HL-60 (cell line): ENCODE measurements at regions not wholly inside any gene's neighbourhood (a gene's known extent, or its start where the extent isn't known, plus 50 kb on each side); places are given as distances from the start of the nearest gene placed in this dataset.

Experiments
- DNase-seq, 2 experiments: peaks; one replicate each; pipeline ENCODE4 v3.0.0-alpha.2; 2010 to 2020; ENCODE audit warnings: low read depth in 1 of 2, low spot score in 1 of 2
- H3K27ac ChIP-seq: fragments of 250-450 bp; sonication (Bioruptor Pico); replicated peaks from 2 replicates; pipeline ENCODE4 v1.5.1; 2020; ENCODE audit warnings: mild to moderate bottlenecking, moderate library complexity
- H3K27me3 ChIP-seq: fragments of 250-450 bp; sonication (Bioruptor Pico); 2 replicates; pipeline ENCODE4 v1.5.1; 2021; ENCODE audit warnings: mild to moderate bottlenecking, moderate library complexity; ENCODE audit not compliant: insufficient read depth, poor library complexity, severe bottlenecking
- H3K4me3 ChIP-seq: replicated peaks from 2 replicates; pipeline ENCODE4 v1.5.1; 2011; ENCODE audit warnings: mild to moderate bottlenecking, control low read depth, low read length; ENCODE audit not compliant: insufficient read depth
- CTCF ChIP-seq: IDR thresholded peaks from one replicate; pipeline ENCODE4 v1.5.1; 2011; ENCODE audit warnings: low read length, control low read depth, inconsistent platforms; ENCODE audit not compliant: insufficient read depth
- GABPA ChIP-seq: IDR thresholded peaks from 2 replicates; pipeline ENCODE4 v1.6.1; 2012; ENCODE audit warnings: low read depth
- POLR2AphosphoS5 ChIP-seq: IDR thresholded peaks from 2 replicates; pipeline ENCODE4 v1.6.1; 2012; ENCODE audit warnings: low read depth
- SPI1 ChIP-seq: IDR thresholded peaks from 2 replicates; pipeline ENCODE4 v1.6.1; 2012; ENCODE audit warnings: low read depth, mild to moderate bottlenecking, borderline replicate concordance
- TF ChIP-seq, protein P1 (sequence below): IDR thresholded peaks from 2 replicates; pipeline ENCODE4 v1.6.1; 2012; ENCODE audit warnings: low read depth; ENCODE audit not compliant: insufficient replicate concordance

DNA sequence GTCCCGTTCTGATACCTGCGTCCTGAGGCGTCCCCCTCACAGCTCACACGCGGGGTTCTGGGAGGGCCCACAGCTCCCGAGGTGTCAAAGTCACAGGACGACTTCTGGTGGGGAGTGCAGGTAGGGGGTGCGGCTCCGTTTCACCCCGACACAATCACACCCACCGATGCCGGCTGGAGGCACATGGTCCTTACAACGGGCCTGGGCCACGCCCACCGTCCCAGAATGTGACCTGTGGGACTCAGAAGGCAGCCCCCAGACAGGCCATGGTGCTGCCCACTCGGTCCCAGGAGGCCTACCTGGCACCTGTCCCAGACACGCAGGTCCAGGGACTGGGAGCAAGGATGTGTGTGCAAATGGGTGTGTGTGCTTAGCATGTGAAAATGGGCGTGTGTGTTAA, 86.0 kb downstream of the UNCX start:
- Histone ChIP-seq H3K27me3 (peaks cover 5% of the 10 kb centered on the region), H3K4me3 (no peak overlapping the region), H3K27ac (no peak overlapping the region)
- DNase-seq: no peak
- TF ChIP-seq GABPA (no peak), POLR2AphosphoS5 (no peak), CTCF (no peak), SPI1 (no peak)
- TF ChIP-seq, protein P1, sequence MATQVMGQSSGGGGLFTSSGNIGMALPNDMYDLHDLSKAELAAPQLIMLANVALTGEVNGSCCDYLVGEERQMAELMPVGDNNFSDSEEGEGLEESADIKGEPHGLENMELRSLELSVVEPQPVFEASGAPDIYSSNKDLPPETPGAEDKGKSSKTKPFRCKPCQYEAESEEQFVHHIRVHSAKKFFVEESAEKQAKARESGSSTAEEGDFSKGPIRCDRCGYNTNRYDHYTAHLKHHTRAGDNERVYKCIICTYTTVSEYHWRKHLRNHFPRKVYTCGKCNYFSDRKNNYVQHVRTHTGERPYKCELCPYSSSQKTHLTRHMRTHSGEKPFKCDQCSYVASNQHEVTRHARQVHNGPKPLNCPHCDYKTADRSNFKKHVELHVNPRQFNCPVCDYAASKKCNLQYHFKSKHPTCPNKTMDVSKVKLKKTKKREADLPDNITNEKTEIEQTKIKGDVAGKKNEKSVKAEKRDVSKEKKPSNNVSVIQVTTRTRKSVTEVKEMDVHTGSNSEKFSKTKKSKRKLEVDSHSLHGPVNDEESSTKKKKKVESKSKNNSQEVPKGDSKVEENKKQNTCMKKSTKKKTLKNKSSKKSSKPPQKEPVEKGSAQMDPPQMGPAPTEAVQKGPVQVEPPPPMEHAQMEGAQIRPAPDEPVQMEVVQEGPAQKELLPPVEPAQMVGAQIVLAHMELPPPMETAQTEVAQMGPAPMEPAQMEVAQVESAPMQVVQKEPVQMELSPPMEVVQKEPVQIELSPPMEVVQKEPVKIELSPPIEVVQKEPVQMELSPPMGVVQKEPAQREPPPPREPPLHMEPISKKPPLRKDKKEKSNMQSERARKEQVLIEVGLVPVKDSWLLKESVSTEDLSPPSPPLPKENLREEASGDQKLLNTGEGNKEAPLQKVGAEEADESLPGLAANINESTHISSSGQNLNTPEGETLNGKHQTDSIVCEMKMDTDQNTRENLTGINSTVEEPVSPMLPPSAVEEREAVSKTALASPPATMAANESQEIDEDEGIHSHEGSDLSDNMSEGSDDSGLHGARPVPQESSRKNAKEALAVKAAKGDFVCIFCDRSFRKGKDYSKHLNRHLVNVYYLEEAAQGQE: no peak

- no peak for TF ChIP-seq SPI1
- no peak for TF ChIP-seq GABPA
- no peak for TF ChIP-seq CTCF
- TF ChIP-seq, protein P1: no peak
- TF ChIP-seq POLR2AphosphoS5: no peak
- no peak for DNase-seq
- Histone ChIP-seq H3K27ac (no peak overlapping the region), H3K4me3 (no peak overlapping the region), H3K27me3 (peaks cover 6% of the 10 kb centered on the region)
Measured at GRCh38 chr7:1320616-1321240, 88.1 kb downstream of the UNCX start.

GRCh38 chr7:1321411-1322239, 89.0 kb downstream of the UNCX start:
- no peak for DNase-seq
- TF ChIP-seq, protein P1: no peak
- no peak for TF ChIP-seq POLR2AphosphoS5
- no peak for TF ChIP-seq GABPA
- no peak for TF ChIP-seq SPI1
- TF ChIP-seq CTCF: no peak

More at GRCh38 chr7:1321411-1322239, 89.0 kb downstream of the UNCX start:
- H3K4me3 ChIP-seq: no peak overlapping the region
- no peak overlapping the region for H3K27ac ChIP-seq
- peaks cover 7% of the 10 kb centered on the region for H3K27me3 ChIP-seq
